K562 (cell line): ENCODE measurements at regions not wholly inside any gene's neighbourhood (a gene's known extent, or its start where the extent isn't known, plus 50 kb on each side); places are given as distances from the start of the nearest gene placed in this dataset.

Experiments
- ATAC-seq: fragments of 200-7000 bp; cut with Tn5 transposase; 3 replicates; pipeline ENCODE4 v1.9.1; 2020; ENCODE audit warnings: moderate library complexity
- BruUV-seq: library from RNA; stranded (reverse); fragments of 400-500 nt; replicated peaks from 2 replicates; lab custom pipeline; 2021; lab: Mats Ljungman, UMichigan
- CTCF ChIA-PET: fragments of 300-600 bp; formaldehyde crosslinking; extraction: SDS; loops from one replicate; lab custom pipeline; 2021; ENCODE audit warnings: low intra/inter-chr PET ratio; lab: Yijun Ruan, JAX
- POLR2A ChIA-PET: fragments of 300-600, 350-650 bp; sonication (Branson Sonifier 250); formaldehyde crosslinking; extraction: SDS; loops from one replicate; lab custom pipeline; 2021; ENCODE audit warnings: antibody characterized with exemption, inconsistent platforms; lab: Yijun Ruan, JAX
- DNase-seq, 4 experiments: peaks; one replicate each; pipeline versions ENCODE4 v3.0.0 to v3.0.0-alpha.2; 2011 to 2018; ENCODE audit warnings: low spot score in 3 of 4, mixed read lengths in 3 of 4; ENCODE audit errors: extremely low read depth in 1 of 4
- FAIRE-seq: peaks from 2 replicates; lab custom pipeline; 2011; peaks lifted over from hg19 to GRCh38; lab: Jason Lieb, UNC
- H2AFZ ChIP-seq: 2 replicates; pipeline ENCODE4 v1.6.0; 2011; ENCODE audit warnings: low read depth, low read length, control low read depth, inconsistent platforms
- H3K27ac ChIP-seq: fragments of 200-600 bp; 3 replicates; pipeline ENCODE4 v1.8.0; 2011; ENCODE audit warnings: low read depth, mild to moderate bottlenecking, control low read depth, inconsistent platforms, low read length, moderate library complexity, mixed read lengths; ENCODE audit errors: extremely low read depth
- H3K27me3 ChIP-seq, 2 experiments: fragments of 300-600 bp in 1 of 2; 2 replicates in 1 of 2; 3 replicates in 1 of 2; pipeline versions ENCODE4 v1.6.0 to v1.8.0; 2011; ENCODE audit warnings: inconsistent platforms in 2 of 2, low read length in 2 of 2, mild to moderate bottlenecking in 1 of 2, mixed read lengths in 1 of 2, moderate library complexity in 1 of 2; ENCODE audit not compliant: control insufficient read depth in 2 of 2, insufficient read depth in 2 of 2
- H3K36me3 ChIP-seq: fragments of 300-600 bp; 3 replicates; pipeline ENCODE4 v1.8.0; 2011; ENCODE audit warnings: mild to moderate bottlenecking, low read length, inconsistent platforms; ENCODE audit not compliant: control insufficient read depth, insufficient read depth
- H3K4me1 ChIP-seq, 2 experiments: fragments of 200-600 bp in 1 of 2; replicated peaks in 1 of 2; 2 replicates in 1 of 2; 3 replicates in 1 of 2; pipeline versions ENCODE4 v1.5.1 to v1.8.0; 2011; ENCODE audit warnings: inconsistent platforms in 2 of 2, low read length in 2 of 2, mild to moderate bottlenecking in 1 of 2, mixed read lengths in 1 of 2, moderate library complexity in 1 of 2; ENCODE audit not compliant: control insufficient read depth in 2 of 2, insufficient read depth in 2 of 2
- H3K4me2 ChIP-seq: 2 replicates; pipeline ENCODE4 v1.6.1; 2011; ENCODE audit warnings: low read length, control low read depth, inconsistent platforms, mixed read lengths; ENCODE audit not compliant: insufficient read depth
- H3K4me3 ChIP-seq: fragments of 200-600 bp; sonication (generic), shearing (Covaris generic); 2 replicates; pipeline ENCODE4 v1.5.1; 2016; ENCODE audit warnings: control low read depth, inconsistent platforms
- H3K79me2 ChIP-seq: fragments of 200-600 bp; 3 replicates; pipeline ENCODE4 v1.8.0; 2011; ENCODE audit warnings: low read length, inconsistent platforms; ENCODE audit not compliant: control insufficient read depth, insufficient read depth
- H3K9ac ChIP-seq, 2 experiments: 2 replicates each; pipeline versions ENCODE4 v1.6.0 to v1.6.1; 2011; ENCODE audit warnings: low read depth in 2 of 2, low read length in 2 of 2, control low read depth in 1 of 2, inconsistent platforms in 1 of 2, mild to moderate bottlenecking in 1 of 2, mixed read lengths in 1 of 2; ENCODE audit not compliant: insufficient read depth in 1 of 2
- H3K9me1 ChIP-seq: one replicate; pipeline ENCODE4 v1.6.0; 2011; ENCODE audit warnings: inconsistent platforms, mild to moderate bottlenecking, low read length, moderate library complexity; ENCODE audit not compliant: control insufficient read depth, insufficient read depth
- H3K9me3 ChIP-seq: replicated peaks from 2 replicates; pipeline ENCODE4 v1.5.1; 2011; ENCODE audit warnings: low read depth, low read length, inconsistent platforms; ENCODE audit not compliant: control insufficient read depth, insufficient read depth
- H4K20me1 ChIP-seq: replicated peaks from 2 replicates; pipeline ENCODE4 v1.6.1; 2011; ENCODE audit warnings: low read length, inconsistent platforms, mixed read lengths; ENCODE audit not compliant: control insufficient read depth, insufficient read depth
- ARID1B ChIP-seq: fragments of 450-650 bp; IDR thresholded peaks from 2 replicates; pipeline ENCODE4 v1.6.1; 2016; ENCODE audit warnings: antibody characterized with exemption, mild to moderate bottlenecking, inconsistent platforms
- HNRNPLL ChIP-seq: fragments of 200-400 bp; formaldehyde crosslinking; IDR thresholded peaks from 2 replicates; pipeline ENCODE4 v1.6.1; 2017; ENCODE audit warnings: low read length, low read depth, mild to moderate bottlenecking; ENCODE audit not compliant: poor library complexity, severe bottlenecking
- MEF2D ChIP-seq: conservative IDR thresholded peaks from 2 replicates; pipeline ENCODE4 v1.6.1; 2016; ENCODE audit warnings: low read depth, missing genetic modification characterization, missing compliant biosample characterization
- MYC ChIP-seq, 2 experiments: fragments of 250-450 bp in 1 of 2; sonication (Bioruptor Pico) in 1 of 2; IDR thresholded peaks; 2 replicates each; pipeline versions ENCODE4 v1.5.1 to v1.6.1; 2012 to 2021; ENCODE audit warnings: low read depth in 2 of 2, borderline replicate concordance in 1 of 2, improper control_type of control experiment in 1 of 2, low read length in 1 of 2, mild to moderate bottlenecking in 1 of 2, moderate library complexity in 1 of 2
- NFATC3 ChIP-seq: fragments of 450-650 bp; IDR thresholded peaks from 2 replicates; pipeline ENCODE4 v1.6.1; 2017; ENCODE audit warnings: mild to moderate bottlenecking
- PHF21A ChIP-seq: fragments of 450-650 bp; IDR thresholded peaks from 2 replicates; pipeline ENCODE4 v1.6.1; 2017; ENCODE audit warnings: low read depth, borderline replicate concordance
- SAFB2 ChIP-seq: fragments of 200-400 bp; formaldehyde crosslinking; IDR thresholded peaks from 2 replicates; pipeline ENCODE4 v1.6.1; 2018; ENCODE audit warnings: borderline replicate concordance, low read length, low read depth, moderate library complexity; ENCODE audit not compliant: severe bottlenecking
- XRCC3 ChIP-seq: fragments of 450-650 bp; IDR thresholded peaks from 2 replicates; pipeline ENCODE4 v1.6.1; 2017; ENCODE audit warnings: mild to moderate bottlenecking, moderate library complexity
- ZNF133 ChIP-seq: fragments of 250-450 bp; sonication (Bioruptor Pico); IDR thresholded peaks from 2 replicates; pipeline ENCODE4 v1.4.0; 2020; ENCODE audit warnings: mild to moderate bottlenecking
- ZNF347 ChIP-seq: fragments of 450-650 bp; formaldehyde crosslinking; IDR thresholded peaks from 2 replicates; pipeline ENCODE4 v1.4.0; 2020; ENCODE audit warnings: low read depth, mild to moderate bottlenecking, moderate library complexity
- ZNF507 ChIP-seq: conservative IDR thresholded peaks from 2 replicates; pipeline ENCODE4 v1.6.1; 2017; ENCODE audit warnings: missing genetic modification characterization, missing compliant biosample characterization
- WGBS: fragments of 100-300 bp; shearing (Covaris generic); methylation state at CpG from one replicate; pipeline ENCODE4 v1.1.6; 2016; ENCODE audit warnings: low coverage, mixed read lengths; ENCODE audit not compliant: insufficient coverage; ENCODE audit errors: missing lambda C conversion rate; 5-methylcytosine and 5-hydroxymethylcytosine counted together
- in situ Hi-C: fragments of 300-500 bp; cut with MboI; formaldehyde crosslinking; loops from 4 replicates; pipeline ENCODE4 v1.15.0; 2018; ENCODE audit warnings: inconsistent platforms, mixed read lengths
- intact Hi-C: fragments of 100-400 bp; cut with micrococcal nuclease; formaldehyde crosslinking; loops from 2 replicates; pipeline ENCODE4 v1.14.2; 2022
- TF ChIP-seq, protein P1 (sequence below), 2 experiments: IDR thresholded peaks; 2 replicates each; pipeline ENCODE4 v1.6.1; 2011; ENCODE audit warnings: borderline replicate concordance in 1 of 2, control low read depth in 1 of 2, low read depth in 1 of 2, low read length in 1 of 2, mild to moderate bottlenecking in 1 of 2, mixed read lengths in 1 of 2, moderate library complexity in 1 of 2; ENCODE audit not compliant: insufficient read depth in 1 of 2, insufficient read length in 1 of 2, poor library complexity in 1 of 2, severe bottlenecking in 1 of 2; ENCODE audit errors: extremely low read depth in 1 of 2
- TF ChIP-seq, protein P2 (sequence below): fragments of 450-650 bp; formaldehyde crosslinking; IDR thresholded peaks from 2 replicates; pipeline ENCODE4 v1.4.0; 2022; ENCODE audit warnings: mild to moderate bottlenecking, moderate library complexity

DNA sequence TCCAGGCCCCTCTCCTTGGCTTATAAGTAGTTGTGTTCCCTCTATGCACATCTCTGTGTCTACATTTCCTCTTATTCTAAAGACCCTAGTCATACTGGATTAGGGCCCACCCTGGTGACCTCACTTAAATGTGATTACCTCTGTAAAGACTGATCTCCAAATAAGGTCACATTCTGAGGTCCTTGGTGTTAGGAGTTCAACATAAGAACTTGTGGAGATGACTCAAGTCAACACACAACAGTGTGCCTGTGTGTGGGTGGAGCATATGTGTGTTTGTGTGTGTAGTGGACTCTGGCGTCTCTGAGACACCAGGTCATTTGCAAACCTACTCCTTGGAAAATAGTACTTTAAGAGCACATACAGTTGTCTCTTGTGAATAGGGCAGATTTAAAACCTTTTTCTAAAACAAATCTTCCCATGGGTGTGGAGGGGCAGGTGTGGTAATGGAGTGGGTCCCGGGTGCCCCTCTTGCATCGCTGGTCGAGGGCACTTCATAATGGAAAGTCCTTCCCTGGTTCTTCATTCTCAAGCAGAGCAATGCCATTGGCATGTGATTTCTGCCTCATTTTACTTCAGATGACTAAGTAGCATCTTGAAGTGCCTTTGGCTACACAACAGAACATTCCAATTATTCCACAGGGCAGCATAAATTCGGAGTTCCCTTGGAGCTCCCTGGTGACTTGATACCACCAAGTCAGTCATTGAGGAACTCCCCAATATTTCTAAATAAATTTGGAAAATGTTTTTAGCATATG is 84.4 kb downstream of the C9orf152 start:
- POLR2A ChIA-PET: no interaction called here
- FAIRE-seq (no peak), ATAC-seq (no peak), DNase-seq (no peak)
- Histone ChIP-seq H3K4me1 (no peaks in the 10 kb centered on the region), H3K79me2 (no peaks in the 10 kb centered on the region), H3K9me3 (no peaks in the 10 kb centered on the region), H3K4me3 (no peak overlapping the region), H3K4me2 (no peak overlapping the region), H3K27me3 (peaks cover 3 to 11% of the 10 kb centered on the region in 2 experiments; a peak in 2 of 5 replicates), H3K36me3 (no peaks in the 10 kb centered on the region), H3K9me1 (no peaks in the 10 kb centered on the region), H2AFZ (no peak overlapping the region), H4K20me1 (no peaks in the 10 kb centered on the region), H3K9ac (no peak overlapping the region), H3K27ac (no peak overlapping the region)
- 0% methylated on average over 5 of the region's 5 CpGs for WGBS
- CTCF ChIA-PET: no interaction called here
- in situ Hi-C loops (no loop called here), intact Hi-C loops (no loop called here)
- TF ChIP-seq MEF2D (tag) (no peak), PHF21A (no peak), ZNF133 (CRISPR knock-in tag) (no peak), XRCC3 (no peak), HNRNPLL (no peak), SAFB2 (no peak), ZNF347 (CRISPR knock-in tag) (no peak), ZNF507 (tag) (no peak), MYC (IDR thresholded peaks at IDR 0.05; ENCODE audit: low read depth, low read length) (no peak), MYC (CRISPR knock-in tag; IDR thresholded peaks at IDR 0.05; ENCODE audit: borderline replicate concordance, low read depth) (no peak), NFATC3 (no peak), ARID1B (no peak)
- TF ChIP-seq, protein P1, sequence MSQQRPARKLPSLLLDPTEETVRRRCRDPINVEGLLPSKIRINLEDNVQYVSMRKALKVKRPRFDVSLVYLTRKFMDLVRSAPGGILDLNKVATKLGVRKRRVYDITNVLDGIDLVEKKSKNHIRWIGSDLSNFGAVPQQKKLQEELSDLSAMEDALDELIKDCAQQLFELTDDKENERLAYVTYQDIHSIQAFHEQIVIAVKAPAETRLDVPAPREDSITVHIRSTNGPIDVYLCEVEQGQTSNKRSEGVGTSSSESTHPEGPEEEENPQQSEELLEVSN (IDR thresholded peaks at IDR 0.05; ENCODE audit: borderline replicate concordance in 1 of 2, extremely low read depth in 1 of 2, insufficient read depth in 1 of 2, insufficient read length in 1 of 2, low read depth in 1 of 2, low read length in 1 of 2, poor library complexity in 1 of 2, severe bottlenecking in 1 of 2): no peak
- TF ChIP-seq, protein P2, sequence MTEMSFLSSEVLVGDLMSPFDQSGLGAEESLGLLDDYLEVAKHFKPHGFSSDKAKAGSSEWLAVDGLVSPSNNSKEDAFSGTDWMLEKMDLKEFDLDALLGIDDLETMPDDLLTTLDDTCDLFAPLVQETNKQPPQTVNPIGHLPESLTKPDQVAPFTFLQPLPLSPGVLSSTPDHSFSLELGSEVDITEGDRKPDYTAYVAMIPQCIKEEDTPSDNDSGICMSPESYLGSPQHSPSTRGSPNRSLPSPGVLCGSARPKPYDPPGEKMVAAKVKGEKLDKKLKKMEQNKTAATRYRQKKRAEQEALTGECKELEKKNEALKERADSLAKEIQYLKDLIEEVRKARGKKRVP (CRISPR knock-in tag): no peak
- BruUV-seq: no TSS peak
